Fibroblast of skin of left biceps (primary cell): ENCODE measurements at regions not wholly inside any gene's neighbourhood (a gene's known extent, or its start where the extent isn't known, plus 50 kb on each side); places are given as distances from the start of the nearest gene placed in this dataset.

ENCODE experiments used
- DNase-seq, 2 experiments: peaks; one replicate each; pipeline ENCODE4 v3.0.0-alpha.2; 2013; ENCODE audit warnings: low read depth in 2 of 2

DNA sequence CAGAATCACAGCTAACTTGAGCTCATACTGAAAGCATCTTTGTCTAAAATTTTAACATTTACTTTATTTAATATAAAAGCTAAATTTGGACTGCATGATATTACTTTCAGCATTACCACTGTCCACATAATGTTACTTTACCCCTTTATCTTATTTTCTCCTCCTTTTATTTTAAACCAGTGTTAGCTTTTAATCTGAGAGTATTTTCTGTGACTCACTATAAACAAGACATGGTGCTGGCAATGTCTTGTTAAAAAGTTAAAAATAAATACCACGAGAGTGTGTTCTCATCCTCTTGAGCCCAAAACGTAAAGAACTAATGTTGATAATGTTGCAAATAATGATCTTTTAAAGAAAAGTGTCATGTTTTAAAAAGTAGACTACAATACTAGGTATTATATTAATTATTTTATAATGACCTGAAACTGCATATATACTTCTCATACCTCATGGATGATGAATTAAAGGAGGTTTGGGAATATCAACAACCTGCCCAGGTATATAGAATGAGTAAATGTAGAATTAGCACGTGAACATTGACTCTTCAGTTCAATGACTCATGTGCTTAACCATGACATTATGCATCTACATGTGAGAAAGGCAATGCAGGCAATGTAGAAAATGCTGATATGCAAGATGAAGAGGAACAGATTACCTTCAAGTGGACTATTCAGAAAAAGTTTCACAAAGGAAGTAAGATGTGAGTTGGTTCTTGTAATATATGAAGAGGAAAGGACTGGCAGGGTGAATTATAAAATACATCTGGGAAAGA is 454.1 kb upstream of the ADGRL3 start:
- DNase-seq, result no peak

DNA sequence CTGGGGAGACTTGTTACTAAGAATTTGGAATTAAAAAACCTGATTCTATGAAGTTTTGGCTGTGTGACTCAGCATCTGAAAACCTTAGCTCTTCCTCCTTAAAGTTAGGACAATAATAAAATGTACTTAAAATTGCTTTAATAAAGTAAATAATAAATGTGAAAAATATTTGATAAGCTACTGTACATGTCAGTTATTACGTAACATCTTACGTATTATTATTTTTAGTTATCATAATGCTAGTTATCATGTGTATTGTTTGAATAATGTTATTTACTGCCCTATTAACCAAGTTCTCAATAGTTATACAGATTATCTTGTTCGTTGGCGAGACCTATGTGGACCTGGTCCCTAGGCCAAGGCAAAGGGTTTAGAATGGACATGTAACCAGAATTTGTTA is 449.2 kb upstream of the ADGRL3 start:
- no peak for DNase-seq

DNA sequence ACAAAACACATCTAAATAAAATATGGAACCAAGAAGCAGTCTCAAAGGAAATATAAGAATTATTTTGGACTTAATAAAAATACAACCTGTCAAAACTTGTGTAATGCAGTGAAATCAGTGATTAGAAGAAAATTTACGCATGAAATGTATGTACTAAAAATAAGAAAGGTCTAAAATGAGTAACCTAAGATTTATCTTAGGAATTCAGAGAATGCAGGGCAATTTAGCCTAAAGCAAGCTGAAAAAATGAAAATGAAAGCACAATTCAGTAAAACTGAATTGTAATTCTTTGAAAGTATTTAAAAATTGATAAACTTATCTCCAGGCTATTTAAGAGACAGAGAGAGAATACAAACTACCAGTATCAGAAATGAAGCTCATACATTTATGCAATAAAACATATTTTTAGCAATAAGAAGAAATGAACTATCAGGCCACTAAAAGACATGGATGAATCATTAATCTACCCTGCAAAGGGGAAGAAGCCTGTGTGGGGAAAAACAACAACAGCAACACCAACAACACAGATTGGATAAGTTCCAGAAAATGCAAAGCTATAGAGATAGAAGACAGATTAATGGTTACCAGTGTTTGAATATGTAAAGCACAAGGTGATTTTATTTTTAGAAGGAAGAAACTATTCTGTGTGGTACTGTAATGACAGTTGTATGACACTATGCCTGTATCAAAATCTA is 442.0 kb upstream of the ADGRL3 start:
- no peak for DNase-seq

DNA sequence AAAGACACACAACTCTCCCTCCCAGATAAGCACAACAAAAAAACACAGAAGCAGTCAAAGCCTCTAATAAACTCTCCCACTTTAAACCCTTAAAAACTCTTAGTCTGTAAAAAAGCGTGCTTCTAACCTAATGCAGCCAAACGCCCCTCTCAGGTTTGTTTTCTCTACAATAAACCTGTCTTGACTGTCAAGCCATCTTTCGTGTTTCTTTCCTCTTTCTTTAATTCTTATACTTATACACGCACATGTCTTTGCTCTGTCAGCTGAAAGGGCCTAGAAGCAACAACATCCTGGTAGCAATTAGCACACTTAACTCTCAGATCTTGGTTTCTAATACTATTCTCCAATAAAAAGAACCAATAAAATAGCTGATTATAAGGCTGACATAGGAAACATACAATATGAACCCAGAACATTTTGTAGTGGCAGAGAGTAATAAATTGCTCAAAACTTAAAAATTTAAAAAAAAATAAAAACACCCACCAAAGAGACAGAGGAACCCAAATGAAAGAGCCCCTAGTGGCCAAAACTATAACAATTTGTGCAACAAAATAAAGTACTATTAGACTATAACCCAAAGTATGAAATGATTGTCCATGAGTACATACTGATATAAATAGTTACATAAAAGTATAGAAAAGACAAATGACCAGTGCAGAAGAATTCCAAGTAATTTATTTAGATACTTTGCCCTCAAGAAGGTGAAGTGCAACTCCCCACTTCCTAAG is 440.4 kb upstream of the ADGRL3 start:
- no peak for DNase-seq

DNA sequence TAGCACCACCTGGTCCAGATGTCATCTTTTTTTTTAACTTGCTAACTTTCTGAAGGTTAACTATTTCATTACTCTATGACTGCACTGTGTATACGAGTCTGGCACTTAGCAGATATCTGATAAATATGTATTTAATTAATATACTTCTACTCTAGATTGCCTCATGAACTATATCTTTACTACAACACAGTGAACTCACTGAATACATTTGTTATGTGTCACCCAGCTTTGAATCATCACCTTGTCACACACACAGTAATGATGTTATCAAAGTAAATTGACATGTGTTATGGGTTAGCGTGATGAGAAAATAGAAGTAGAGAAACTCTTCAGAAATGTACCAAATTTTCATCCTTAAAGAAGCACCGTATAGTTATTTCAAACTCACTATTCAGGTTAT is 419.3 kb upstream of the ADGRL3 start:
- peak; percentile 19 to 26 for DNase-seq

DNA sequence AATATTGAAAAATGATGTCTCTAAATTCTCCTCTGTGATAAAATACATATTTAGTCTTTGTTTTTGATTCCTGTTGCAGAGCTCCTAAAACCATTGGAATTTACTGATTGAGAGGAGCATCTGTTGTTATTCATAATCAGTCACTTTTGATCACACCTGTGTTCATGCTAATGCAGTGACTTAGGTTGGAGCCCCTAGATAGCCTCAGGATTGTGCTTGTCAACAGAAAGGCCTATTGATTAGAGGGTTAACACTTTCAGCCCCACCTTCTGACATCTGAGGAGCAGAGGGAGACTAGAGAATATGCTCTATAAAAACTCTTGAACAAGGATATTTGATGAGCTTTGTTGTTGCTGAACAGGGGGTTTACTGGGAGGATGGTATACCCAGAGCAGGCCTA is 409.5 kb upstream of the ADGRL3 start:
- no peak for DNase-seq

DNA sequence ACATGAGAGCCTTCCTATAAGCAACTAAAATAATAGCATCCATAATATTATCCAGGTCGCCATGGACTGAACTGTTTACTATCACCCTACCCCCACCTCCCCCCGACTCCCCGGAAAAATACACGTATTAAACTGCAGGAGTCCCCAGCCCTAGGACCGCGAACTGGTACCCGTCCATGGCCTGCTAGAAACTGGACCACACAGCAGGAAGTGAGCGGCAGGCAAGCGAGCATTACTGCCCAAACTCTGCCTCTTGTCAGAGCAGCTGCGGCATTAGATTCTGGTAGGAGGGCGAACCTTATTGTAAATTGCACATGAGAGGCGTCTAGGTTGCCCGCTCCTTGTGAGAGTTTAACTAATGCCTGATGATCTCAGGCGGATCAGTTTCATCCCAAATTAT is 405.8 kb upstream of the ADGRL3 start:
- no peak for DNase-seq

DNA sequence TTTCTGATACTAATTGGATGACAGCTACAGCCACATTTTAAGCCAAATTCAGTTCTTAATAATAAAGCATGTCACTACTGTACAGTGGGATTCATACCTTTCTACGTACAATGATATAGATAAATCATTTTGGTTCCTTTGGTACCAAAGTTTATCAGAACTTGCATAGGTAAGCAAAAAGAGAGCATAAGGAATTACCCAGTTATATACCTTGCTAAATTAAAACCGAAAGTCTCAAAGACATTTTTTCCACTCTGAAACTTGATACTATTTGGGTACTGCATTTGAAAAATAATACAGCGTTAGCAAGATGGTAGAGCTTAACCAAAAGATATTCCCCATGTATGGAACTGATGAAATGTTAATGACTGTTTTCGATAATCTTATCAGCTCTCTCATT is 400.9 kb upstream of the ADGRL3 start:
- no peak for DNase-seq

DNA sequence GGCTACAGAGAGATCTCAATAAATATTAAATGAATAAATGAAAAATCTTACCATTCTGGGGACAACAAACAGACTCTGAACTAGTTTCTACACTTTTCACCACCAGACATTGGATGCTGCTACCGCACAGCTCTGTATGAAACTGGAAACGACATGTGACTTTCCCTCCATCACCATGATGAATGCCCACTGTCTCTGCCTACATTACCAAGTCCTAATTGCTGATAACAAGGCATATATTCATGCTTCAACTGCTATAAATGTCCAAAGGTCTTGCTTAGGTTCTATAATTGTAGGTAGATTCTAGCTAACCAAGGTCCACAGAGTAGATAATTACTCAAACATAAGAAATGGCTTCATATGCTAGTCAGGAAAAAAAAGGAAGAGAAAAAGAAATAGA is 399.4 kb upstream of the ADGRL3 start:
- no peak for DNase-seq

DNA sequence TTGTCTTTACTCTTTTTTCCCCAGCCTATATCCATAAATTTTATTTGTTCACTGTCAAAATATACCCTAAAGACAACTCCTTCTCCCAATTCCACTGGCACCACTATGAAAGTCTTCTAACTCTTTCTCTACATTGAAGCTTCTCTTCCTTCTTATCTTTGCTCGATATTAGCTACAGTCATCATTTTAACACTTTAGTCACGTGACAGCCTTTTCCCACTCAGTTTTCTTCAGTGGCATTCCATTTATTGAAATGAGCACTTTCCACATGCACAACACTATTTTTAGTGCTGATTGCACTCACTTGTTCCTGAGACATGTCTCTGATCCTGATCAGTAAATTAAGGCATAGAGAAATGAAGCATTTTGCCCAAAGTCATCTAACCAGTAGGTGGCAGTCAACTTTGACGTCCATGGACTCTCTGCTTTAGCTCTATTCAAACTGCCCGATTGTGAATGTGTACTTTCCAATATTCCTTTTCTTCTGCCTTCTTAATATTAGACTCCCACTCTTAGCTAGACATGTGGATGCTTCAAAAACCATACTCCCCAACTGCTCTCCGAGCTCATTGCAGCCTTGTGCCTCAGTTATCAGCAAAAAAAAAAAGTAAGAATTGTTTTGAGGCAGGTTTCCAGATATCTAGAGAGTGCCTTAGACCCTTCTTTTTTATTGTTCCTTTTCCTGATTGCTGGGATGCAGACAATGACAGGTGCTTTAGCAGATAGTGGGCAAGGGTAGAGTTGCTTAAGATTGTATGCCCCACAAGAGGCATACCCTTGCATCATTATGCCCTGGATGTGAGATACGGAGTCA is 394.4 kb upstream of the ADGRL3 start:
- DNase-seq, result no peak

DNA sequence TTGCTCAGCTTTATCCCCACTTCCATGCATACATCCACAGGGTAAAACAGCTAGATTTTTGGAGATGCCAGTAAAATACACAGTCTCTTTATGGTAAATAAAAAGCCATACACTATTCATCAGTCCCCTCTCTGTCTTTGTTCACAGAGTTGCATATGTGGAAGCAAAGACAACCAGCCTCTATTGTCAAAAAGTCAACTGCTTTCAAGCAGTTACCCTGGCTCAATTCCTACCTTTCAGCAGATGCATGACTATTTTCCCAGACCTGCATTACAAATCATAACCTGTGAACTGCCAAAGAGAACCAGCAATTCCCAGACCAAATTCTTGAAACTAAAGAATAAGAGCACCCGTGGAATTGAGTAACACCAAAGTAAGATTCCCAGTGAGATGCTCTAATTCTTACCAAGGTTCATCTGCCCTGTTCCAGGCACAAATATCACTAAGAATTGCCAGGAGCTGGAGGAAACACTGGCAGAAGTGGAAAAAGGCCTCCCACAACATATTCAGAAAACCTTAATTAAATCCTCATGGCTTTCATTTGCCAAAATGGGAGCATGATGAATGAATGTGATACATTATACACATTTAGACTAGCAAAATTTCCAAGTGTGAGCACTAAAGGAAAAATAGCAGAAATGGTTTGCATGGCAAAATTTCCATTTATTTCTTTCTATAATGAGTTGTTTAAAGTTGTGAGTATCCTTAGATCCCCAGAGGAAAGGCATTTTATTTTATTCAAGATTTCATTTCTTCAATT is 391.2 kb upstream of the ADGRL3 start:
- no peak for DNase-seq

DNA sequence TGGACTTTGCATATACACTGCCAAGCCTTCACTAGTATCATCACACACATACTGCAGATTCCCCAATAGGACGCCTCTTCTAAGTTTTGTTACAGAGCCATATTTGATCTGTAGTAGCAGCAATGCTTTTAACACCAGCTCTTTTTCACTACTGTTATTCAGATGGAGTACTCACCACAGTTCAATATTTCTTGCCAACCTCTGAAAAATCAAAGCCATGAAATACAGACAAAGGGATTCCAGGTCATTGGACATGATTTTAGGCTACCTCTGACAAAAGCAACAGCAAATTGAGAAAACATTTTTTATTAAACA is 390.7 kb upstream of the ADGRL3 start:
- DNase-seq, result no peak

DNA sequence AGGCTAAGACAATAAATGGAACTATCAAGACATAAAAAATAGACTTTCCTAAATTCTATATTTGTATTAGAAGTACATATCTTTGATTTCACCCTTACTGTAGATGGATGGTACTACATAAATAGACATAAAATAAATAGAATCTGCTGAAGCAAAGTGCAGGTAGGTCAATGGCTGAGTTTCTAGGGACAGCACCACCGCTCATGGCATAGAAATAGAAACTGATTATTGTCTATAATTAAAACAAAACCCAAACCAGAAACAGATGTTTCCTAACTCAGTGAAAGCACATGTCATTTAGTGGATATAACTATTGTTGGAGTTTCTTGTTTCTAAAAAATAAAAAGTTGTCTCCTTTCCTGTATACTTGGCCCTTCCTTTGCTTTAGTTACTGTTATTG is 387.3 kb upstream of the ADGRL3 start:
- DNase-seq, result no peak

DNA sequence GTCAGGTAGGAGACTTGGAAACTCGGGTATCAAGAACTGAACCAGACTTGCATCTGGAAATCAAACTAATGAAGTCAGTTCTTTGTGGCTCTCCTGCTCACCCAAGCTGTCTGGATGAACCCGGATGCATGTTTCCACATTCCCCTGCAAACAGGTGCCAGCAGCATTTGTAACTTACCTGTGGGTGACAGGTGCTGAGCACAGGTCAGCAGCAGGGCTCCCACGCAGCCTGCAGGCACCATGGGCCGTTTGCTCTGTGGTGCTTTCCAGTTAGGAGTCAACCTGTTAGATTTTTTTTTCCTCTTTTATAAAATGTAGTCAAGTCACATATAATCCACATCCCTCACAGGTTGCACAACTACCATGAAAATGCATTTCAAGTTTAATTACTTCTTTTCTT is 385.6 kb upstream of the ADGRL3 start:
- DNase-seq, result no peak

DNA sequence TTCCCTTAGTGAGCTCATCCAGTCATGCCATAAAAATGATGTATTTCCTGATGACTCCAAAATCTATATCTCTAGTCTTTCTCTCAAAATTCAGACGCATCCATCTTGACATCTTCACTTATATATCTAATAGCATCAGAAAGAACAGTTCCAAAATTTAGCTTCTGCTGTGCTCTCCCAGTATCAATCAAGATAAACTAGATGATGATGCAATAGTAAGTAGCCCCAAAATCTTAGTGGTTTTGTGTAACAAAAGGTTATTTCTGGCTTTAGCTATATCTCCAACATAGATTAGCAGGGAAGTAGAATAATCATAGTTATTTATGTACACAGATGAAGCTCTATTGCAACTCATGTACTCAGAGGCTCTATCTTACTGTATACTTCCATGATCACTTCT is 382.5 kb upstream of the ADGRL3 start:
- DNase-seq, result no peak

DNA sequence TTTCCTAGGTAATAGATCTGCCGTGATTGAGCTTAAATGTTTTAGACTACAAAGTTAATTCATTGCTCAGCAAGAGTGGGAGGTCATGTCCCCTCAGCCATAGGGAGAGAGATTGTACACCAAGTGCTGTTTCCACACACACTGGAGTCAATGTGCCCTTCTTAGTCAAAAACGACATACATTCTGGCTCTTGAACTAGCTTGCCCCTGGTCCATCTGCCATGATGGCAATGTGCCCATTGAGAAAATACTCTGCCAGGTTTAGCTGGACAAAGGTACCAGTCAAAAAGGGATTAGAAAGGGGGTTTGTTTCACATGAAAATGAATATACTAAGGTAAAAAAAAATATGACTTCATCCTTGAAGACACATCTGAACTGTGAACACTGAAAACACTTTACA is 377.1 kb upstream of the ADGRL3 start:
- DNase-seq, result no peak

DNA sequence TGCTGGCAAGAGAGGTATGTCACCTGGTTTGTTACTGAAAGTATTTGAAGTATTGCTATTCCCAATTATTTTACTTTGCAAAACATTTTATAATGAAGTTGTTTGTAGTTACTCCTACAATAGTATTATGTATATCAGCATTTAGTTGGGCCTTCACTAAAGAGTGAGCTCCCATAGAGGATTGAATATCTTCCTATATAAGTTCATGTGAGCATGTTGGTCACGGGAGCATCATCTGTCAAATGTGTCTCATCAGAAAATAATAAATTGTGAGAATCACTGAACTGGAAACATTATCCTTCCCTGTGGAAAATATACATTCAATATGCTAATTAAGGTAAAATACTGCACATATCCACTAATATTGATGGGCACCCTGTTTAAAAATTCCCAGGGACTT is 360.1 kb upstream of the ADGRL3 start:
- no peak for DNase-seq

DNA sequence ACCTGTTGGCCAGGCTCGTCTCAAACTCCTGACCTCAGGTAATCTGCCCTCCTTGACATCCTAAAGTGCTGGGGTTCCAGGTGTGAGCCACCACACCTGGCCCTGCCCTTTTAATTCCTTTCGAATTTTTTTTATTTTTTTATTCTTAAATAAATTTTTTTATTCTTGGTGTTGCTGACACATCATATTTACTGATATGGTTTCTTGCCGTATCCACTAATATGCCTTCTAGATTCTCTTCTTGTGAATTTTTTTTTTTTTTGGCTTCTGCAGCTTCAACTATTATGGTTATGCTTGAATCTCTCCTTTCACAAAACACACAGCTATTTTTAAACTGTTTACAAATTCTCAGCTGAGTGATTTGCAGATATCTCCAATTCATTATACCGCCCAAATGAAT is 353.4 kb upstream of the ADGRL3 start:
- DNase-seq, result no peak

DNA sequence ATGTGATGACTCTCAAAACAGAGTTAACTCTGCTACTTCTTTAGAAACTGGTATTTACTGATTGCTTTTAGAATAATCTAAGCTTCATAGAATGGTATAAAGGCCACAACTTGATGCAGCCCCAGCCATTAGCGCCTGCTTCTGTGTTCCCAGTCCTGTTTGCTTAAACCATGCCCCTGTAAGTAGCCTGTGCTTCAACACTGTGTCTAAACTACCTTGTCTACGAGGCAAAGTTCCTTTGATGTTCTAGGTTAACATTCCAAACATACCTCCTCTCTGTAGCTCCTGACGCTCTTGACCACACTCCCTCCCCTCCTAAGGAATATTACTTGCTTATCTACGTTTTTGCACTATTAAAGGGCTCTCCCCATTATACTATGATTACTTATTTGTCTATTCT is 352.5 kb upstream of the ADGRL3 start:
- DNase-seq, result no peak

DNA sequence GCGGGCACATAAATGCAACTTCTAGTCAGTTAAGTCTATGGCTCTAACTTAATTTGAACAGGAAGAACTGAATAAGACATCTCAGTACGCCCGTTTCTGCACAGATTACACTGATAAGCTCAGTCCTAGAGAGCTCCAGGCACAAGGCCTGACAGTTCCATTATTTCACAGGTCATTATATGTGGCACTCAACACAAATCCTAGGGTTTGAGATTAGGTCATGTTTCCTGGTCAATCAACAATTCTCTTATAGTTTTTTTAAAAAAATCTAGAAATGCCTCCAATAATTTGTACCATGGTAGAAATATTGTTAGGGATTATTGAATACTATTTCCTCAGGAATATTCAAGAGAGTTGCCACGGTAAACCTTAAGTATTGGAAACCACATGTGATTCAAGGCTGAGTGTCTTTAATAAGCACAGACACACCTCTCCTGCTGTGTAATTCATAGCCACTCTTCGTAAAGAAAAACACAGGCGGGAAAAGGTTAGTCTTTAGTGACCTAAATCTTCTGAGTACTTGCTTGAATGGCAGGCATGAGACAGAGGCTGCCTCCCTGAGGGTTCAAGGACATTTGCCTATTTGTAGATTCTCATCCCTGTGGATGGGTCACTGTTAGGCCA is 342.9 kb upstream of the ADGRL3 start:
- DNase-seq, result no peak

DNA sequence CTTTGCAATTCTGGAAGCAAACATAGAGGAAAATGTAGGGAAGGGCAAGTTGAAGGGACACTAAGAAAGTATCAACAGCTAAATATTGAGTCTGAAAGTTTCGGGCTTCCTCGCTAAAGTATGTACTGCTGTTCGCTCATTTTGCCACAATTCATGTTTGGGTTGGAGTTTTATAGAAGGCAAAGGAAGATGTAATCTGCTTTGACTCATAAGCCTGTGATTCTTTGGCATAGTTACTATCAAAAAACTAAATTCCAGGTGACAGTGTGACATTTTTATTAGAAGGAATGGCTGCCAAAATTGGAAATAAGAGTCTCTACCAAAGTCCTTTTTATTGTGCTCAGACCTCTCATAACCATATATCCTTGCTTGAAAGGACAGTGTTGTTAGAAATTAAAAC is 336.7 kb upstream of the ADGRL3 start:
- no peak for DNase-seq
